ENCODE measurements at regions not wholly inside any gene's neighbourhood (a gene's known extent, or its start where the extent isn't known, plus 50 kb on each side); places are given as distances from the start of the nearest gene placed in this dataset.

DNA sequence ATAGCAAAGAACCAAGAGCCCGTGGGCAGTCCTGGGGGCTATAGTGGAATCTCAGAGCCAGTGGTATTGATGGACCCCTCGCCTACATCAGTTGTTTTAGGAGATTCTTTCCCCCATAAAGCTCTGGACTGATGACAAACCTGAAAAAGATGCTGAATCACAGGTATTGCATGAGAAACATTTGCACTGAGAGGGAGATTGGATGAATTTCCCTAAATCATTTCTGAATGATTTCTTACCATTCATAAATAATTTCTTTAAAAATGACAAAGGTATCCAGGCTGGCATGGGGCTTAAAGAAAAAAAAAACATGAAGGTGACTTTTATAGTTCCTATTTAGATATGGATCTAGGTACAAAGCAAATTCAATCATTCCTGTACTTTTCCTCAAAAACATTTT is 54.0 kb upstream of the SLIT3 start:
- WGBS: 75% methylated on average over 2 of the region's 2 CpGs
- TF ChIP-seq POLR2AphosphoS5 (IDR thresholded peaks at IDR 0.05) (no peak), POLR2A (IDR thresholded peaks at IDR 0.05) (no peak)
- TF ChIP-seq, protein P1, sequence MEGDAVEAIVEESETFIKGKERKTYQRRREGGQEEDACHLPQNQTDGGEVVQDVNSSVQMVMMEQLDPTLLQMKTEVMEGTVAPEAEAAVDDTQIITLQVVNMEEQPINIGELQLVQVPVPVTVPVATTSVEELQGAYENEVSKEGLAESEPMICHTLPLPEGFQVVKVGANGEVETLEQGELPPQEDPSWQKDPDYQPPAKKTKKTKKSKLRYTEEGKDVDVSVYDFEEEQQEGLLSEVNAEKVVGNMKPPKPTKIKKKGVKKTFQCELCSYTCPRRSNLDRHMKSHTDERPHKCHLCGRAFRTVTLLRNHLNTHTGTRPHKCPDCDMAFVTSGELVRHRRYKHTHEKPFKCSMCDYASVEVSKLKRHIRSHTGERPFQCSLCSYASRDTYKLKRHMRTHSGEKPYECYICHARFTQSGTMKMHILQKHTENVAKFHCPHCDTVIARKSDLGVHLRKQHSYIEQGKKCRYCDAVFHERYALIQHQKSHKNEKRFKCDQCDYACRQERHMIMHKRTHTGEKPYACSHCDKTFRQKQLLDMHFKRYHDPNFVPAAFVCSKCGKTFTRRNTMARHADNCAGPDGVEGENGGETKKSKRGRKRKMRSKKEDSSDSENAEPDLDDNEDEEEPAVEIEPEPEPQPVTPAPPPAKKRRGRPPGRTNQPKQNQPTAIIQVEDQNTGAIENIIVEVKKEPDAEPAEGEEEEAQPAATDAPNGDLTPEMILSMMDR (IDR thresholded peaks at IDR 0.05): no peak
- no peaks in the 10 kb centered on the region for H3K27me3 ChIP-seq (replicated peaks; ENCODE audit: insufficient read depth)
- no peak overlapping the region for H3K4me3 ChIP-seq
- no peaks in the 10 kb centered on the region for H3K36me3 ChIP-seq
- no peak overlapping the region for H3K27ac ChIP-seq
- H3K9me3 ChIP-seq: no peaks in the 10 kb centered on the region
- no peak for DNase-seq (ENCODE audit: low spot score)
- intact Hi-C loops (cut with DNase I): no loop called here
- H3K4me1 ChIP-seq (replicated peaks): no peaks in the 10 kb centered on the region

DNA sequence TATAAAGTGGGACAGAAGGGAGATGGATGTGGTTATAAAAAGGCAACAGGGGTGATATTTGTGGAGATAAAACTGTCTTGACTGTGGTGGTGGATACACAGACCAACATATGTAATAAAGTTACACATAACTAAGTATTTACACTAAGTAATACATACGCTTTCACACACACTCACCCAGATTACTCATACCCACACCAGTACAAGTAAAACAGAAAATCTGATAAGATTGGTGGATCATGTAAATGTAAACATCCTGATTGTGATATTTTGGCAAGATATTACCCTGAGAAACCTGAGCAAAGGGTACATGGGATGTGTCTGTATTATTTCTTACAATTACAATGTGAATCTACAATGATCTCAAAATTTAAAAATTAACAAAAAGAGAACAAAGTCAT is 53.3 kb upstream of the SLIT3 start:
- Histone ChIP-seq H3K36me3 (no peaks in the 10 kb centered on the region), H3K27me3 (replicated peaks; ENCODE audit: insufficient read depth) (no peaks in the 10 kb centered on the region), H3K27ac (no peak overlapping the region), H3K4me3 (no peak overlapping the region), H3K9me3 (no peaks in the 10 kb centered on the region), H3K4me1 (replicated peaks) (no peaks in the 10 kb centered on the region)
- intact Hi-C loops (cut with DNase I): no loop called here
- DNase-seq (ENCODE audit: low spot score): no peak
- TF ChIP-seq POLR2AphosphoS5 (IDR thresholded peaks at IDR 0.05) (no peak), POLR2A (IDR thresholded peaks at IDR 0.05) (no peak)
- TF ChIP-seq, protein P1 (IDR thresholded peaks at IDR 0.05): no peak
- 60% methylated on average over 1 of the region's 1 CpG for WGBS

DNA sequence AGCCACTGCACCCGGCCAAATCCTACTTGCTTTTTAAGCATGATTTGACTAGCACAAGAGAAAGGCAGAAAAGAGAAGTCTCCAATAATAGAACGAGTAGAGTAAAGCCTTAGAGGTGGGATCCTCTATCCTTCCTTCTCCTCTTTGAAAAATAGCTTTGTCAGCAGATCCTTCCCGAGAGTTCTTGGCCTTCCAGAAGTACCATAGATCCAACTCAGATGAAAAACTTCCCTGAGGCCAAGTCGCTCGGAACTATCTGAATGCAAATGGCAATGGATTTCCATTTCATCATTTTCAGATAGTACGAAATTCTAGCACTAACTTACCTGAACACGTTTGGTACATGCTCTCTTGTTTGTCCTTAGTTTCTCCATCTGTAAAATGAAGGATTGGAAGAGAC is 52.0 kb upstream of the SLIT3 start:
- no peak for DNase-seq (ENCODE audit: low spot score)
- Histone ChIP-seq H3K27me3 (replicated peaks; ENCODE audit: insufficient read depth) (no peaks in the 10 kb centered on the region), H3K36me3 (no peaks in the 10 kb centered on the region), H3K4me1 (replicated peaks) (no peaks in the 10 kb centered on the region), H3K27ac (no peak overlapping the region), H3K9me3 (no peaks in the 10 kb centered on the region), H3K4me3 (no peak overlapping the region)
- 92% methylated on average over 7 of the region's 7 CpGs for WGBS
- TF ChIP-seq POLR2A (IDR thresholded peaks at IDR 0.05) (no peak), POLR2AphosphoS5 (IDR thresholded peaks at IDR 0.05) (no peak)
- TF ChIP-seq, protein P1 (IDR thresholded peaks at IDR 0.05): no peak
- intact Hi-C loops (cut with DNase I): no loop called here

DNA sequence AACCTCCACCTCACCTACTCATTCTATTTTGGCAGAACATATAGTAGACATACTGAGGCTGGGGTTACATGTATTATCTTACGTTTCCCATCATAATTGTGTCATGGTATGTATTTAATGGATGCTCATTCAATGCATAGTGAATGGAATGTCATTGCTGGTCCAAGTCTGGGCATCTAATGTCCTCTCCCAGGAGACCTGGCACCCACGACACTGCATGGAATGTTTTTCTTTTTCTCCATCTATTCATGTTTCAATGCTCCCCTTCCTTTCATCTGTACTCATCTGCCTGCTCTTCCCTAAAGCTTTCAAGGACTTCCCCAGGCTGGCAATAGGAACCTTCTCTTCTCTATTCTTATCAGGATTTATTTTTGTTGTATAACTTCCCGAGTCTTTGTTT is 50.8 kb upstream of the SLIT3 start:
- intact Hi-C loops (cut with DNase I): no loop called here
- no peaks in the 10 kb centered on the region for H3K9me3 ChIP-seq
- no peaks in the 10 kb centered on the region for H3K4me1 ChIP-seq (replicated peaks)
- no peak overlapping the region for H3K27ac ChIP-seq
- TF ChIP-seq POLR2A (IDR thresholded peaks at IDR 0.05): no peak
- DNase-seq (ENCODE audit: low spot score): no peak
- no peaks in the 10 kb centered on the region for H3K27me3 ChIP-seq (replicated peaks; ENCODE audit: insufficient read depth)
- WGBS: 55% methylated on average over 3 of the region's 3 CpGs
- H3K4me3 ChIP-seq: no peak overlapping the region
- H3K36me3 ChIP-seq: no peaks in the 10 kb centered on the region

DNA sequence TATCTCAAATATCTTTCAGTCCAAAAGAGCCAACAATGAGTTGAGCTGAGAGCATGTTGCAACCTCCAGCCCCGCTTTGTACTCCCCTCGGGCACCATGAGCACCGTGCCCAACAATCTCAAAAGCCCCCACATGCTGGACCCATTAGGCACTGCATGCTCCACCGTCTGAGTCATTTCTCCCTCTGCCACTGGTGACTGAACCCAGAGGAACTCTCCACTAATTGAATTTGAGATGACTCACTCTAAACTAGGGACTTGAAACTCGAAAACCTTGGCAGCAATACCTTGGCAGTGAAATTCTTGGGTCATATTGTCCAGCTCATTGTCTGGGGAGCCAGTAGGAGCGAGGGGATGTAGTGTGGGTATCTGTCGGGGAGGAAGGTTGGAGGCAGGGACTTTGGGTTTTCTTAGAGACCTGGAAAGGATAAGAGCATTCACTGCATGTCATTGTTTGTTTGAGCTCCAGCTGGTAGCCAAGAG is 49.9 kb upstream of the SLIT3 start:
- Histone ChIP-seq H3K4me1 (replicated peaks) (no peaks in the 10 kb centered on the region), H3K27ac (no peak overlapping the region), H3K9me3 (no peaks in the 10 kb centered on the region), H3K36me3 (no peaks in the 10 kb centered on the region), H3K4me3 (no peak overlapping the region), H3K27me3 (replicated peaks; ENCODE audit: insufficient read depth) (no peaks in the 10 kb centered on the region)
- intact Hi-C loops (cut with DNase I): no loop called here
- 27% methylated on average over 7 of the region's 7 CpGs for whole genome bisulfite sequencing
- DNase-seq (ENCODE audit: low spot score): no peak
- TF ChIP-seq POLR2A (IDR thresholded peaks at IDR 0.05) (no peak), POLR2AphosphoS5 (IDR thresholded peaks at IDR 0.05) (no peak)
- TF ChIP-seq, protein P1 (IDR thresholded peaks at IDR 0.05): no peak

Measured in prostate gland (tissue), 2 donors.